Amniotic stem cell (primary cell): ENCODE measurements at regions not wholly inside any gene's neighbourhood (a gene's known extent, or its start where the extent isn't known, plus 50 kb on each side); places are given as distances from the start of the nearest gene placed in this dataset.

ENCODE experiments used
- DNase-seq: peaks from one replicate; lab custom pipeline; 2025; lab: John Stamatoyannopoulos, UW

DNA sequence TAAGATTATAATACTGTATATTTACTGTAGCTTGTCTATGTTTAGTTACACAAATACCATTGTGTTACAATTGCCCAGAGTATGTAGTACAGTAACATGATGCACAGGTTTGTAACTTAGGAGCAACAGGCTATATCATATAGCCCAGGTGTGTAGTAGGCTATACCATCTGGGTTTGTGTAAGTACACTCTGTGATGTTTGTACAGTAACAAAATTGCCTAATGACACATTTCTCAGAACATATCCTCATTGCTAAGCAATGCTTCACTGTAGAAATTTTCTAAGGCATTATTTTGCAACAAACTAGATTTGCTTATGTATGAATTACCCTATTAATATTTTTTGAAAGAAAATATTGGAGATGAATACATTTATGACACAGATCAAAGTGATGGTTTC lies 1390.9 kb downstream of the C4orf33 start:
- DNase-seq: no peak

DNA sequence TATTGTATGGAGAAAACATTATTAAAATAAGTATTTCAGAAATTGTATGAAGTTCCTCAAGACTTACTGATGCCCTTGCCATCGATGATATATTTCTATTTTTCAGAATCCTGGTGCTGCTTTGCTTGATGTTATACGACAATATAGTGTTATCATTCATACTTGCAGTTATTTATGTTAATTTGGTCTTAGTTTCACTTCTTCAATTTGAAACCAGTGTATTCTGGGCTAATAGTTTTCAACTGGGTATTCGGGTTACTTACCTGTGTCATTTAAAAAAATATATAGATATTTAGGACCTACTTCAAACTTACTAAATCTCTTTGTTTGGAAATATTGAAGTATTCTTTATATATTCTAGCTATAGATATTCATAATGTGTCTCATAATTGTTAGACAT lies 1414.7 kb downstream of the C4orf33 start:
- DNase-seq: no peak

DNA sequence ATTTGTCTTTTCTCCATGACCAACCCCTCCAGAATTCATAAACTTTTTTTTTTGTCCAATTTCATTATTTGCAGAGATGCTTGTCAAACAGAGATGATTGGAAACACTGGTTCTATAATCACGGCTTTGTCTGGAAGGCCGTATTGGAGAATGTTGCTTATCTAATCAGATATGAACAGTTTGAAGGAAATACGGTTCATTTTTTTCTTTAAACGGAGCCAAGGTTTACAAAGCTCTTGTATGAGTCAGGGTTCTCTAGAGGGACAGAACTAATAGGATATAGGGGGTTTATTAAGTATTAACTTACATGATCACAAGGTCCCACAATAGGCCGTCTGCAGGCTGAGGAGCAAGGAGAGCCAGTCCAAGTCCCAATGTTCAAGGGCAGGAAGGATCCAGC lies 1415.8 kb downstream of the C4orf33 start:
- no peak for DNase-seq

DNA sequence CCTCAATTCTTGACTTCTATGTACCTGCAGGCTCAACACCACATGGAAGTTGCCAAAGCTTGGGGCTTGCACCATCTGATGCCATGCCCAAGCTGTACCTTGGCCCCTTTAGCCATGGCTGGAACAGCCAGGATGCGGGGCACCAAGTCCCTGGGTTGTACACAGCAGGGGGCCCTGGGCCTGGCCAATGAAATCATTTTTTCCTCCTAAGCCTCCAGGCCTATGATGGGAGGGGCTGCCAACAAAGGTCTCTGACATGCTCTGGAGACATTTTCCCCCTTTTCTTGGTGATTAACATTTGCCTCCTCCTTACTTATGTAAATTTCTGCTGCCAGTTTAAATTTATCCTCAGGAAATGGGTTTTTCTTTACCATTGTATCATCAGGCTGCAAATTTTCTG lies 1428.1 kb downstream of the C4orf33 start:
- DNase-seq: no peak

DNA sequence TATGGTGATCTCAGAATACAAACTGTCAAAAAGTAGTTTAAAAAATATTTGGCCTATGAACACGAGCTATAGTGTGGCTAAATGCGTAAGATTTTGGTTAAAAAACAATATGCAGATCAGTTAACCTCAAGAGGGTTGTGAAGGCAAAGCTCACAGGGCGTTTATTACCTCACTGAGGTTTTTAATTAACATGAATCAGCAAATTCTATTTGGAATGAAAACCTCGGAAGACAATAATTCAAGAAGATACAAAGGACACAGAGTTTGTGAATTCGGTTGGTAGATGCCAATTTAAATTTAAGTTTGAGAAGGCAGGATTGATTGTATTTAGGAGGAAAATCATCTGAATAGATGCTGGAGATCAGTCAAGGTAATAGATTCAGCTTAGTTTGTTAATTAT lies 1434.6 kb downstream of the C4orf33 start:
- no peak for DNase-seq

DNA sequence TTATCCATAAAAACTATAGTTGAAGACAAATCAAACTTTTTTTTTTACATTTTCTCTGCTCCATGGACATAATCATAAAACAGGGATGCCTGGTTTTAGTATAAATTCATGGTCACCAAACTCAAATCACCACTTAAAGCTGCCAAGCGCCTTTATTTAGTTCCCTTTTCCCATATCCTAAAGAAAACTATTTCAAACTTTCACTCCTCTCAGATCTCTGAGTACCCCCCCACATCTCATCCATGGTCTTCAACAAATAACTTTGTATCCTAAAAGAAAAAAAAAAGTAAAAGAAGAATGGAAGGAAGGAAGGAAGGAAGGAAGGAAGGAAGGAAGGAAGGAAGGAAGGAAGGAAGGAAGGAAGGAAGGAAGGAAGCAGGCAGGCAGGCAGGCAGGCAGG lies 1438.7 kb downstream of the C4orf33 start:
- no peak for DNase-seq

DNA sequence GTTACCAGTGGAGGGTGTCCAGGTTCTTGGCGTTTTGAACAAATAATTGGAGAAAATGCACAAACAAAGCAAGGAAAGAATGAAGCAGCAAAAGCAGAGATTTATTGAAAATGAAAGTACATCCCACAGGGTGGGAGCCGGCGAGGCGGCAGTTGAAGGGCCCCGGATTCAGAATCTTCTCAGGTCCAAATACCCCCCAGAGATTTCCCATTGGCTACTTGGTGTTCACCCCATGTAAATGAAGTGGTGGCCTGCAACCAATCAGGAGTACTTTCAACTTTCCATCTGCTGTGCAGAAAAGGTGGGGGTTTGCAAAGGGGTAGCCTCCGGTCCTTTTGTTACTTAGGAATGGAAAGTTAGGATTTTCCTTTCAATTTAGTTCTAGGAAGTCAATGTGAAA lies 1447.0 kb downstream of the C4orf33 start:
- no peak for DNase-seq

DNA sequence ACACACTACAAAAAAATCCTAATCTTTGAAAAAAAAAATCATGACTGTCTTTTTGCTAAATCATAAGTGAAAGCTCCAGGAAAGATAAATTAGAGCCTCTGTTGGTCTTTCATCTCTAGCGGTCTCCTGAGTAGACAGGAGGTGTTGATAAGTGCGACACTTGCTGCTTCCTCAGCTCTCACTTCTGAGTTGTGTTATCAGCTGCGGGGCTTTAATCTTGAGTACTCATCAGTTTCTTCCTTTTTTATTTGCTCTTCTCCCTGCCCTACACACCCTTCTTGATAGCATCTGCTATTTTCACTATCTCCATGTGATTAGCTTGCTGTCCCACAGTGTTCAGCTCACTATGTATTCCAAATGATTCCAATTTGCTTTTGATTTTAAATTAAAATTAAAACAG lies 1449.2 kb downstream of the C4orf33 start:
- DNase-seq: no peak

DNA sequence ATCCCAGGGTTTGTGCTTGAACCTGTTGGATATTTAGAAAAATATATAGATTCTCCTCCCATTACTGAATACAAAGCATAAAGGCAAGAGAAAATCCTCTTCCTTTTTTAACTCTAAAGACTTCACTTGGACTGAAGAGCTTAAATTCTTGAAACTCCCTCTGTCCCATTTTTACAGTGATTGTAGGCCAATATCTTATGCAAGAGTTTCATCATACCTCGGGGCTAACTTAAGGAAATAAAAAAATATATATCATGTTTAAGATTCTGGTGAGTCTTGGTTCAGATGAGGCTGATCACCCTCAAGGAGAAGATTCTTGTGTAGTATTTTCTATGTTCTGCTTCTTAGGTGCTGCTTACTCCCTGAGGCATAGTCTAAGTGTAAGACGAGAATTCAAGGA lies 1449.6 kb downstream of the C4orf33 start:
- no peak for DNase-seq

DNA sequence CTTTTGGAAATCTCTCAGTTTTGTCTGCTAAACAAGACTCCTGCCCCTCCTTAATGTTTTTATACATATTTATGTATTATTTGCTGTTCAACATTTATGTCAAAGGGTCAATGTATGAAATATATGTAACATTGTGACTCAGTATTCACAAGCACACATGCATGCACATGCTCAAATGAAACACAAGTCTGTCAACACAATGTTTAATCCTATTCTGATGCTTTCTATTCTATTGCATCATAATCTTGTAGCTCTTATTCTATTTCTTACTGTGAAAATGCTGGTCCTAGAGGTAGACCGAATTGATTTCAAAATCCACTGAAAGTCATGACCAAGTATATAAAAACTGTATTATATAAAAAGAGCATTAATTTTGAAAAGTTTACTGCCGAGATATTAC lies 1463.3 kb downstream of the C4orf33 start:
- no peak for DNase-seq

DNA sequence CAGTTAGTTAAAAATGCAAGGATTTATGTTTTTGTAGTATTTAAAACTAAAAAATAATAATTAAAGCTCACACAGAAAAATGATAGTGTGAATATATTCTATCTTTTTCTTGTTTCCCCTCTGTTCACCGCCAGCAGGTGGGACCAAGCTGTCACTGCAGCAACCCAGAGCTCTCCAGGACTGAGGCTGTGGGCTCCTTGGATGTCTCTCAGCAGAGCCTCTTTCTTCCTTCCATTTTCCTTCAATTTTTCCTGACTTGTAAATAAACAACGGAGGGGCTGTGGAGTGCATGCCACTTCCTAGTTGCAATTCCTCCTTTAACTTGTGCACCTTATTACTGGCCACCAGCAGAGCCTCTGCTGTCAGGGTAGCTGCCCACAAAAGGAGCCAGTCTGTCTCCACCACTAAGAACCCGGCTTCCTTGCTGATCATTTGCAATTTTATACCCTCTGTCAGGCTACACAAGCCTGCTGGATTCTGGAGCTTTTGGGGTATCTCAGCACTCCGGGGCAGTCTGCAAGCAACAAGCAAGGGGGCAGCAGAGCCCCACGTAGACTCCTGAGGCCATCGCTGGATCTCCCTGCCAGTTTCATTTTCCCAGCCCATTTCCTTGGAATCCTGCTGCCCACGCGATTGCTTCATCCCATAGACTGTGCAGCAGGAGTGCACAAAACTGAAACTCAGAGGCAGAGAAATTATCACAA lies 1467.4 kb downstream of the C4orf33 start:
- peak; percentile 79 for DNase-seq

DNA sequence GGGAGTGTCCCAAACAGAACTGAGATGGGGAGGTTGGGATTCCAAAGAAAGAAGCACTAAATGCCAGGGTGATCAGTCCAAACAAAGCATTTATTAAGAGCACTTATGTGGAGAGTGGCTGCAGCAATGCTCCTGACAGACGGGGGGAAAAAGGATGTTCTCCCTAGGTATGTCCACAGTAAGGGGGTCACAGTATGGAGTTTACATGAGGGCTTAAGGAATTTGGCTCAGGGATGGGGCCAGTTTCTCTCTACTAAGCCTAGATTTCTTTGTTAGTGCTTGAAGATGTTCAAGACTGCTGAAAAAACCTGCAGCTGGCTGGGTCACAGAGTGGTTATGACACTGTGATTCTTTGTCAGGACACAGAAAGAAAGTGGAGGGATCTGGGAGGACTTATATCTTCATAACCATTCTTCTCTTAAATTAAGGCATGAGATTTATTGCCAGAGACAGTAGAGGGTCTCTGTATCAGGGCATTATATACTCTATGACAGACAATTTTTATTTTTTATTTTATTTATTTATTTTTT lies 1468.0 kb downstream of the C4orf33 start:
- DNase-seq: no peak

DNA sequence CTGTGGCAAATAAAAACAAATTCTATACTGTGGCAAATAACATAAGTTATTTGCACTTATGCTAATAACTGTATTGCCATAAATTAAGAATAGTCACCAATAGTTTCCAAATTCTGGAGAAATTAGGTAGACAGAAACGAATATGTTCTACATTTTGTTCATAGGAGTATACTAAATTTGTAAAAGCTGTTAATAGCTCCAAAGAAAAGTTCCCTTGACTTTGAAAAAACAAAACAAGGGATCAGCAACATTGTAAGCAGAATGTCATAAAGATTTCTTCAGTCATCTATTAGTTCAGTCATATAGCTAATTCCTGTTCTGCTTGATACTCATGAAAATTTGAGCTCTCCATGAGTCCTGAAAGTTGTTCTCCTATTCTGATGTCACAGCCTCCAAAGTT lies 1472.8 kb downstream of the C4orf33 start:
- DNase-seq: no peak

DNA sequence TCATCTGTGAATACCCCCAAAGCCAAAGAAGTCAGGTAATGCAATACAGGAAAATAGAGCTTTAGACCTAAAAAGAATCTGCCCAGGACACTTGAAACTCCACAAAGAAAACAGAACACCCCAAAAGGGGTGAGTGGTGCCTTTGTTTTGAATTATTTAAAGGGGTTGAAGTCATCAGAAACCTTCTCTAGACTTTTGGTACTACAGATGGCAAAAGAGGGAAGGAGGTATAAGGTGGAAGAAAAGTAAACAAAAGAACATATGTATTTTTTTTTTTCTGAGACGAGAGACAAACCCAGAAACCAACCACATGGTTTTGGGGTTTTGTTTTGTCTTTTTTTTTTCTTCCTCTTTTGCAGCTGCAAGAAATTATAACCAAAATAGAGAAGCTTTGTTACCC lies 1477.8 kb downstream of the C4orf33 start:
- DNase-seq: no peak

DNA sequence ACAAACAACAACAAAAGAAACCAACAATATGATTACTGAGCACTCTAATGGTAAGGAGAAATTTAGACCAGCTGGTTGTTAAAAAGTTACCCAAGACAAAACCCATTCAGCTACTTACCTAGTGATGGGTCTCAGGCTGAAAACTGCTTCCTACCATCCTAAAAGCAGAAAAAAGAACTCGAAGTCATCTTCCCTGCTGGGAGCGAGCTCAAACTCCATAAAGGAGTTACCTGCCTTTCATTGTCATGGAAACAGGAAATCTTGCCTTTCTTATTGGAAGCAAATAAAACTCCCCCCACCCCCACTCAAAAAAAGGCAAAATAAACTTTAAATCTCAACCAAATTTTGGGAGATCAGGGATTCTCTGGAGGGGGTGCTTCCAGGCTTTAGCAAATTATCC lies 1478.3 kb downstream of the C4orf33 start:
- DNase-seq: no peak

DNA sequence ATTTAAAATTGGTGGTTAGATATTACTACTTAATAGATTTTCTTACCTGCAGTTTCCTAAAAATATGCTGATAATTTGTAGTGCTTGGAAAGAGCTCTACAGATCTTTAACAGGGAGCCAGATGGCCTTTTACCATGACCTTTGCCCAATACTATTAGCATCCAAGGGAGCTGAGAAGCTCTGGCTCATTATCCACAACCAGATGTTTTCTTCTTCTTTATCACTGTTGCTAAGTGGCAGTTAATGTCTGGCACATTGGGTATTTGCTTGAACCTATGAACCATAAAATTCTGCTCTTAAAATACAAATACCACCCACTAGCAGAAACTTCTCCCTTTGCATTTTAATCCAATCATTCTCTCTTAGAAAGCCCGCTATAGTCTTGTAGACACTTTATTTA lies 1480.3 kb downstream of the C4orf33 start:
- DNase-seq: no peak

DNA sequence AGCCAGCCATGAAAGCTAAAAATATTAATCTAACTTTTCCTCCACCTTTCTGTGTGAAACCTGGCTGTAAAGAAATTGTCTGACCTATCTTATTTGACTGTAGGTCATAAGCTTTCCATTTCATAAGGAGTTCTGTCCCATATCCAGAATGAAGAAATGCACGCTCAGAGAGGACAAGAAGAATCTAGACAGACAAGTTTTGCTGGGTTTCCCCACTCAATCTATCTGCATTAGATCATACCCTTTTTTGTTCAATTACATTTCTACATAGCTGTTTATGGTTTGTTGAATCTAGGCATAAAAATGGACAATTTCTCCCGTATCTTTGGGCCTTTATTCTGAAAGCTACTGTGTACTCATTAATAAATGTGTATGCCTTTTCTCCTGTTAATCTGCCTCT lies 1495.1 kb downstream of the C4orf33 start:
- no peak for DNase-seq

DNA sequence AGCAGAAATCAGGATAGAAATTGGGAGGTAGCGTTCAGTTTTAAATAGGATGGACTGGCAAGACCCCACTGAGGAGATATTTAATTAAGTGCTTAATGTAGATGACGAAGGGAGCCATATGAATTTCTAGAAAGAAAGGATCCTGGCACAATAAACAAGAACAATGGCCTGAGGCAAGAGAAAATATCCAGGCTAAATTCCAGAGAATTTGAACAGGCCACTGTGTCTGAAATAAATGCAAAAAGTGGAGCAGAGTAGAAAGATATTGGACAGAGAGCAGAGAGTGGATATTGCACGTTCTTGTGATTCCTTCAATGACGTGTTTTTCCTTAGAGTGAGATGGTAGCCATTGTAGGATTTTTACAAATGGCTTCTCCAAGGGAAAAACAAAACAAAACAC lies 1504.8 kb downstream of the C4orf33 start:
- DNase-seq: no peak

DNA sequence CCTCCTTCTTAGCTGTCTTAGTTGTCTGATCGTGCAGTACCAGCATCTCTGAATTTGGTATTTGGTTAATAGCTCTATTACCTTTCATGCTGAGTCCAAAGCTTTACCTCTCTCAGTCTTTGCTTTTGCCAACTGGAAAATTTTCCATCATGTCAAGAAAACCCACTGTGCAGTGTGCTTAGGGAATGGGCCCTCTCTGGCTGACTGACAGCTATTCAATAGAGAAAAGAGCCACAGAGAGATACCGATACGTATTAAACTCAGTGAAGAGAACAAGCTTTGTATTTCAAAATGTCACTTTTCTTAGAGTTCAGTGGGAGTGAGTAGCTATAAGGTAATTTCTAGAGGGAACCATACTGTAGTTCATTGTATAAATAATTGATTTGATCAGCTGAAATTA lies 1507.1 kb downstream of the C4orf33 start:
- no peak for DNase-seq

DNA sequence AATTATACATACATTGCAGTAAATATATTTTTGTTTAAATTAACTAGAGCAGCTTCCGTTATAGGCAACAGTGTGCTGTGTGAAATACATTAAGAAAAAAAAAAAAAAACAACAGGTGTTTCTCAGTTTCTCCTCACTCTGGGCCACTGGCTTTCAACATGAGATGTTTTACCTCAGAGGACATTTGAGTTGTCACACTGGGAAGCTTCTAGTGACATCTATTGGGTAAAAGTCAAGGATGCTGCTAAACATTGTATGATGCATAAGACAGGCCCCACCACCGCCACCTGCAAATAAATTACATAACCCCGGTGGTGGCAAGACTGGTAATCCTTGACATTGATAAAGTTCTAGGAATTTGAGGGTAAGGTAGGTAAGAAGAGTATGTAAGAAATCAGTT lies 1512.2 kb downstream of the C4orf33 start:
- DNase-seq: no peak

DNA sequence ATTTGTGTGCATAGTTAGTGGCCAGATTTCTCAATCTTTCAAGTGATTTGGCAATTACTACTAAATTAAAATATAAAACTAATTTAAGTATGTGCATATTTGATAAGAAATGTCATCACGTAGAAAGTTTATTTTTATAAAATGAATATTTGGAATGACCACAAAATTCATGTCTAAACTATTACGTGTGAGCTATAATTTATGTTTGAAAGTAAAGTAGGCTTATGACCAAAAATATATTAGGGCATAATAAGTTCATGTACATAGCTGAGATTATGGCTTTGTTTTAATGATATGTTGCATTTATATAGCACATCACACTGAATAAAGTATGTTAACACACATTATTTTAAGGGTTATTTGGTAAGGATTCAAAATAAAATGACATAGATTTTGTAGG lies 1532.6 kb downstream of the C4orf33 start:
- DNase-seq: no peak

DNA sequence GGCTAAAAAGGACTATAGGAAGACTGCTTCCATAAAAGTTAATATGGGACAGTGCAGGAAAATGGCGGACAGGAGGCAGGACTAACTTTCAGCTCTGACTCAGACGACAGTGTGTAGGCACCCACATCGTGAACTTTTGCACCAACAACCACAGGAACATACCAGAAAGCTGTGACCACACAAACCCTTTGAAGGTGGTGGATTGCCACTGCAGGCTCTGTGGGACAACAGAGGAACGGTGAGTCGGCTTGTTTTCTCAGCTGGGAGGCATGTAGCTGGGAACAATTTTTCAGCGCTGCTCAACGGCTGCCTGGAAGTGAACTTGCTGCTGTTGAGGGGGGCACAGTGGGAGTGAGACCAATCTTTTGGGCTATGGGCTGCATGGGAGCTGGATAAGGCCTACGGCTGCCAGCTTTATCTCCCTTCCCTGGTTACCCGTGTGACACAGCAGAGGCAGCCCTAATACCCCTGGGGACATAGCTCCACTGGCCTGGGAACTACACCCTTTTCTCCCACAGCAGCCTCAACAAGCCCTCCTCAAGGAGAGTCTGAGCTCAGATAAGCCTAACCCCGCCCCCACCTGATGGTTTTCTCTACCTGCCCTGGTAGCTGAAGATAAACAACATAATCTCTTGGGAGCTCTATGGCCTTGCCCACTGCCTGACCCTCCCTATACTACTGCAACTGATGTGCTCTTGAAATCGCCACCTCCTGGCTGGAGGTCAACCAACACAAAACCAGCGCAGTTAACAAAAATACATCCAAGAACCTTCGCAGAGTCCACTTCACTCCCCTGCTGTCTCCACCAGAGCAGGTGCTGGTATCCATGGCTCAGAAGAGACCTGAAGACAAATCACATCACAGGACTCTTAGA lies 1537.0 kb downstream of the C4orf33 start:
- DNase-seq: no peak

DNA sequence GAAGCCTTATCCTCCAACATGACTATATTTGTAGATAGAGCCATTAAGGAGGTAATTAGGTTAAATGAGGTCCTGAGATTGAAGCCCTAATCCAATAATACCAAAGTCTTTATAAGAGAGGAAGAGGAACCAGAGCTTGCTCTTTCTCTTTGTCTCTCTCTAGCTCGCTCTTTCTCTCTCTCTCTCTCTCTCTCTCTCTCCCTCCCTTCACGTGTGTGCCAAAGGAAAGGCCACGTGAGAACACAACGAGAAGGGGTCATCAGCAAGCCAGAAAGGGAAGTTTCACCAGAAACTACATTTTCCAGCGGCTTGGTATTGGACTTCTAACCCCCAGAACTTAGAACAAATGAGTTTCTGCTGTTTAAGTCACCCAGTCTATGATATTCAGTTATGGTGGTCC lies 1540.5 kb downstream of the C4orf33 start:
- DNase-seq: no peak
